ENCODE measurements at regions not wholly inside any gene's neighbourhood (a gene's known extent, or its start where the extent isn't known, plus 50 kb on each side); places are given as distances from the start of the nearest gene placed in this dataset.
"Not testable (repeated sequence)": the region's sequence is repeated elsewhere in the genome, so short reads cannot be mapped to it uniquely, and the experiment has no call there.

GRCh38 chr14:87052646-87053225 is 940.2 kb downstream of the GALC start:
- DNase-seq (ENCODE audit: low read depth) = no peak

GRCh38 chr14:87050421-87050820 is 942.6 kb downstream of the GALC start:
- DNase-seq (ENCODE audit: low read depth) = no peak

GRCh38 chr14:87049950-87050349 is 943.0 kb downstream of the GALC start:
- DNase-seq (ENCODE audit: low read depth) = no peak

GRCh38 chr14:87046960-87047359 is 946.0 kb downstream of the GALC start:
- DNase-seq (ENCODE audit: low read depth) = no peak

GRCh38 chr14:87045956-87046355 is 947.0 kb downstream of the GALC start:
- DNase-seq (ENCODE audit: low read depth) = no peak

GRCh38 chr14:87045246-87045645 is 947.7 kb downstream of the GALC start:
- no peak for DNase-seq (ENCODE audit: low read depth)

GRCh38 chr14:87044807-87045206 is 948.2 kb downstream of the GALC start:
- DNase-seq (ENCODE audit: low read depth) = no peak

GRCh38 chr14:87043667-87044200 is 949.2 kb downstream of the GALC start:
- DNase-seq (ENCODE audit: low read depth) = no peak

GRCh38 chr14:87042354-87042753 is 950.6 kb downstream of the GALC start:
- DNase-seq (ENCODE audit: low read depth) = no peak

- DNase-seq (ENCODE audit: low read depth) = no peak
These were observed 951.5 kb downstream of the GALC start for GRCh38 chr14:87041290-87042020.

- no peak for DNase-seq (ENCODE audit: low read depth)
These were observed 958.3 kb downstream of the GALC start for GRCh38 chr14:87034680-87035079.

GRCh38 chr14:87030197-87030596 is 962.8 kb downstream of the GALC start:
- no peak for DNase-seq (ENCODE audit: low read depth)

GRCh38 chr14:87020106-87020505 is 972.9 kb downstream of the GALC start:
- not testable (repeated sequence) for DNase-seq (ENCODE audit: low read depth)

- DNase-seq (ENCODE audit: low read depth) = no peak
These were observed 974.7 kb downstream of the GALC start for GRCh38 chr14:87018294-87018693.

- DNase-seq (ENCODE audit: low read depth) = no peak
These were observed 975.6 kb downstream of the GALC start for GRCh38 chr14:87017335-87017734.

GRCh38 chr14:87014856-87015255 is 978.1 kb downstream of the GALC start:
- DNase-seq (ENCODE audit: low read depth) = no peak

GRCh38 chr14:87013583-87013982 is 979.4 kb downstream of the GALC start:
- no peak for DNase-seq (ENCODE audit: low read depth)

- DNase-seq (ENCODE audit: low read depth) = no peak
These were observed 984.0 kb downstream of the GALC start for GRCh38 chr14:87008965-87009364.

- no peak for DNase-seq (ENCODE audit: low read depth)
These were observed 987.7 kb downstream of the GALC start for GRCh38 chr14:87005280-87005679.

- DNase-seq (ENCODE audit: low read depth) = no peak
These were observed 990.2 kb downstream of the GALC start for GRCh38 chr14:87002776-87003175.

GRCh38 chr14:87001333-87001732 is 991.6 kb downstream of the GALC start:
- no peak for DNase-seq (ENCODE audit: low read depth)

- DNase-seq (ENCODE audit: low read depth) = no peak
These were observed 992.9 kb downstream of the GALC start for GRCh38 chr14:87000081-87000480.

GRCh38 chr14:86999036-86999435 is 993.9 kb downstream of the GALC start:
- DNase-seq (ENCODE audit: low read depth) = no peak

GRCh38 chr14:86997271-86997670 is 995.7 kb downstream of the GALC start:
- DNase-seq (ENCODE audit: low read depth) = no peak

Data from T follicular helper cell (primary cell).